ENCODE measurements at regions not wholly inside any gene's neighbourhood (a gene's known extent, or its start where the extent isn't known, plus 50 kb on each side); places are given as distances from the start of the nearest gene placed in this dataset.

DNA sequence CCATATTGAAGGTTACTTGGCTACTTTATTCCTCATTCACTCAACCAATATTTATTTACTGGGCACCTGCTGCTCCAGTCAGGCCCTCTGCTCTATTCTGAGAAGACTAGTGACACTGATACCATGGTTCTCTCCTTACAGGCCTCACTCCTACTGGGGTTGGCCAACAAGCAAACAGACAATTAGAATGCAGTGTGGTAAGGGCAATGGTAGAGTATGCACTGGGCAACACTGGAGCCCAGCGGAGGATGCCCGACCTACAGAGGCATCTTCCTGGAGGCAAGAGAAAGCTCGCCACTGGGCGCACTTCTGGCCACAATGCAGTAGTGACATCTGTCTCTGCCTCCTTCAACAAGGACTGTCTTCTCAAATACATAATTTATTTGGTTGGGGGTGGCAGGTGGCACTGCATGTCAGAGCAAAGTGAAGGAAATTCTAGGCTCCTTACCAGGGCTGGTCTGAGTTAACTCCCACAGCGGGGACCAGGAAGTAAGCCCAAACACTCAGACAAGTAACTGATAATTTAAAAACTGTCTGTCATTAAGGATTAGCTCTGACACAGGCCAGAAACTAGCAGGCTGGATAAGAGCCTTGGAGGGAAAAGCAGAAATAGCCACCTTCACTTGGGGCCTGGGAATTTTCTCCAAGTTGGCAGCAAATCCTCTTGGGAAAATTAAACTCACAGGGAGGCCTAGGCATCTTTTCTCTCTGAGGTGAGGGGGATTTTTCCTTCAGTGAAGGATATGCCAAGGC lies 150.7 kb upstream of the EOLA2 start:
- TF ChIP-seq, protein P1, sequence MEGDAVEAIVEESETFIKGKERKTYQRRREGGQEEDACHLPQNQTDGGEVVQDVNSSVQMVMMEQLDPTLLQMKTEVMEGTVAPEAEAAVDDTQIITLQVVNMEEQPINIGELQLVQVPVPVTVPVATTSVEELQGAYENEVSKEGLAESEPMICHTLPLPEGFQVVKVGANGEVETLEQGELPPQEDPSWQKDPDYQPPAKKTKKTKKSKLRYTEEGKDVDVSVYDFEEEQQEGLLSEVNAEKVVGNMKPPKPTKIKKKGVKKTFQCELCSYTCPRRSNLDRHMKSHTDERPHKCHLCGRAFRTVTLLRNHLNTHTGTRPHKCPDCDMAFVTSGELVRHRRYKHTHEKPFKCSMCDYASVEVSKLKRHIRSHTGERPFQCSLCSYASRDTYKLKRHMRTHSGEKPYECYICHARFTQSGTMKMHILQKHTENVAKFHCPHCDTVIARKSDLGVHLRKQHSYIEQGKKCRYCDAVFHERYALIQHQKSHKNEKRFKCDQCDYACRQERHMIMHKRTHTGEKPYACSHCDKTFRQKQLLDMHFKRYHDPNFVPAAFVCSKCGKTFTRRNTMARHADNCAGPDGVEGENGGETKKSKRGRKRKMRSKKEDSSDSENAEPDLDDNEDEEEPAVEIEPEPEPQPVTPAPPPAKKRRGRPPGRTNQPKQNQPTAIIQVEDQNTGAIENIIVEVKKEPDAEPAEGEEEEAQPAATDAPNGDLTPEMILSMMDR (IDR thresholded peaks at IDR 0.05) = no peak
- peak; percentile 82 for TF ChIP-seq TCF12 (IDR thresholded peaks at IDR 0.05)
- peak; percentile 30; the same call in 1 of the 2 replicates for TF ChIP-seq POLR2AphosphoS5 (IDR thresholded peaks at IDR 0.05; ENCODE audit: low read depth, low read length)
- peak in 1 of 2 experiments; percentile 56; a peak in 1 of 4 replicates for TF ChIP-seq EP300 (IDR thresholded peaks at IDR 0.05; ENCODE audit: borderline replicate concordance in 1 of 2, low read depth in 1 of 2, low read length in 1 of 2)
- no peak for TF ChIP-seq TAF1 (IDR thresholded peaks at IDR 0.05; ENCODE audit: borderline replicate concordance, low read depth, low read length)
- TF ChIP-seq, protein P2, sequence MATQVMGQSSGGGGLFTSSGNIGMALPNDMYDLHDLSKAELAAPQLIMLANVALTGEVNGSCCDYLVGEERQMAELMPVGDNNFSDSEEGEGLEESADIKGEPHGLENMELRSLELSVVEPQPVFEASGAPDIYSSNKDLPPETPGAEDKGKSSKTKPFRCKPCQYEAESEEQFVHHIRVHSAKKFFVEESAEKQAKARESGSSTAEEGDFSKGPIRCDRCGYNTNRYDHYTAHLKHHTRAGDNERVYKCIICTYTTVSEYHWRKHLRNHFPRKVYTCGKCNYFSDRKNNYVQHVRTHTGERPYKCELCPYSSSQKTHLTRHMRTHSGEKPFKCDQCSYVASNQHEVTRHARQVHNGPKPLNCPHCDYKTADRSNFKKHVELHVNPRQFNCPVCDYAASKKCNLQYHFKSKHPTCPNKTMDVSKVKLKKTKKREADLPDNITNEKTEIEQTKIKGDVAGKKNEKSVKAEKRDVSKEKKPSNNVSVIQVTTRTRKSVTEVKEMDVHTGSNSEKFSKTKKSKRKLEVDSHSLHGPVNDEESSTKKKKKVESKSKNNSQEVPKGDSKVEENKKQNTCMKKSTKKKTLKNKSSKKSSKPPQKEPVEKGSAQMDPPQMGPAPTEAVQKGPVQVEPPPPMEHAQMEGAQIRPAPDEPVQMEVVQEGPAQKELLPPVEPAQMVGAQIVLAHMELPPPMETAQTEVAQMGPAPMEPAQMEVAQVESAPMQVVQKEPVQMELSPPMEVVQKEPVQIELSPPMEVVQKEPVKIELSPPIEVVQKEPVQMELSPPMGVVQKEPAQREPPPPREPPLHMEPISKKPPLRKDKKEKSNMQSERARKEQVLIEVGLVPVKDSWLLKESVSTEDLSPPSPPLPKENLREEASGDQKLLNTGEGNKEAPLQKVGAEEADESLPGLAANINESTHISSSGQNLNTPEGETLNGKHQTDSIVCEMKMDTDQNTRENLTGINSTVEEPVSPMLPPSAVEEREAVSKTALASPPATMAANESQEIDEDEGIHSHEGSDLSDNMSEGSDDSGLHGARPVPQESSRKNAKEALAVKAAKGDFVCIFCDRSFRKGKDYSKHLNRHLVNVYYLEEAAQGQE (IDR thresholded peaks at IDR 0.05; ENCODE audit: low read depth, low read length) = no peak
- TF ChIP-seq EZH2phosphoT487 (IDR thresholded peaks at IDR 0.05; ENCODE audit: borderline replicate concordance, low read depth) = no peak
- TF ChIP-seq, protein P3, sequence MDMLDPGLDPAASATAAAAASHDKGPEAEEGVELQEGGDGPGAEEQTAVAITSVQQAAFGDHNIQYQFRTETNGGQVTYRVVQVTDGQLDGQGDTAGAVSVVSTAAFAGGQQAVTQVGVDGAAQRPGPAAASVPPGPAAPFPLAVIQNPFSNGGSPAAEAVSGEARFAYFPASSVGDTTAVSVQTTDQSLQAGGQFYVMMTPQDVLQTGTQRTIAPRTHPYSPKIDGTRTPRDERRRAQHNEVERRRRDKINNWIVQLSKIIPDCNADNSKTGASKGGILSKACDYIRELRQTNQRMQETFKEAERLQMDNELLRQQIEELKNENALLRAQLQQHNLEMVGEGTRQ (IDR thresholded peaks at IDR 0.05; ENCODE audit: borderline replicate concordance, low read depth, low read length) = no peak
- TF ChIP-seq MEF2A (IDR thresholded peaks at IDR 0.05; ENCODE audit: borderline replicate concordance, low read depth) = no peak
- no peak for TF ChIP-seq NFIC (IDR thresholded peaks at IDR 0.05; ENCODE audit: borderline replicate concordance)
- no peak for TF ChIP-seq GABPA (IDR thresholded peaks at IDR 0.05; ENCODE audit: low read depth)
- no peak for TF ChIP-seq SIN3A (IDR thresholded peaks at IDR 0.05; ENCODE audit: borderline replicate concordance, low read depth, low read length)
